ENCODE measurements at regions not wholly inside any gene's neighbourhood (a gene's known extent, or its start where the extent isn't known, plus 50 kb on each side); places are given as distances from the start of the nearest gene placed in this dataset.

- TF ChIP-seq ZNF76 (CRISPR knock-in tag; IDR thresholded peaks at IDR 0.05; ENCODE audit: borderline replicate concordance) (no peak), PHTF2 (CRISPR knock-in tag; IDR thresholded peaks at IDR 0.05) (no peak), HDAC8 (tag; IDR thresholded peaks at IDR 0.05) (no peak)
These were observed 61.6 kb upstream of the WDR11 start (continued) for GRCh38 chr10:120789303-120790203.

GRCh38 chr10:120791316-120791715, 59.8 kb upstream of the WDR11 start:
- Histone ChIP-seq H3K9me1 (ENCODE audit: control insufficient read depth, insufficient read depth, low read length) (no peaks in the 10 kb centered on the region), H3K4me2 (ENCODE audit: insufficient read depth, low read length) (no peak overlapping the region), H3K36me3 (ENCODE audit: control insufficient read depth, insufficient read depth, low read length) (no peaks in the 10 kb centered on the region), H2AFZ (ENCODE audit: low read depth, low read length) (no peak overlapping the region), H3K27me3 (ENCODE audit: control insufficient read depth in 2 of 2, insufficient read depth in 2 of 2, low read length in 2 of 2) (no peaks in the 10 kb centered on the region), H3K4me3 (no peak overlapping the region), H3K79me2 (ENCODE audit: control insufficient read depth, insufficient read depth, low read length) (no peaks in the 10 kb centered on the region), H3K27ac (ENCODE audit: extremely low read depth, low read depth, low read length) (no peak overlapping the region), H4K20me1 (replicated peaks; ENCODE audit: control insufficient read depth, insufficient read depth, low read length) (no peaks in the 10 kb centered on the region), H3K9me3 (replicated peaks; ENCODE audit: control insufficient read depth, insufficient read depth, low read depth, low read length) (no peaks in the 10 kb centered on the region), H3K9ac (ENCODE audit: insufficient read depth in 1 of 2, low read depth in 2 of 2, low read length in 2 of 2) (no peak overlapping the region), H3K4me1 (replicated peaks in 1 of 2; ENCODE audit: control insufficient read depth in 2 of 2, insufficient read depth in 2 of 2, low read length in 2 of 2) (no peaks in the 10 kb centered on the region)
- TF ChIP-seq ZNF274 (IDR thresholded peaks at IDR 0.05; ENCODE audit: borderline replicate concordance, low read depth, low read length) = no peak
- peak; percentile 57 for TF ChIP-seq RBM25 (IDR thresholded peaks at IDR 0.05; ENCODE audit: low read depth, low read length, severe bottlenecking)
- in situ Hi-C loops (cut with MboI) = no loop called here
- intact Hi-C loops (cut with micrococcal nuclease) = no loop called here
- ChIA-PET POLR2A (interaction anchor here (0.7 kb wide), 1 partner anchor 11 kb away, joined by 5 read pairs; no protein-coding TSS in a partner anchor), CTCF (ENCODE audit: low intra/inter-chr PET ratio) (no interaction called here)
- no TSS peak for BruUV-seq (replicated peaks)
- WGBS (ENCODE audit: insufficient coverage, low coverage, missing lambda C conversion rate) = 0% methylated on average over 5 of the region's 5 CpGs
- no peak for DNase-seq (ENCODE audit: extremely low read depth in 1 of 4, low spot score in 3 of 4)
- FAIRE-seq = no peak
- no peak for ATAC-seq
